ENCODE measurements at regions not wholly inside any gene's neighbourhood (a gene's known extent, or its start where the extent isn't known, plus 50 kb on each side); places are given as distances from the start of the nearest gene placed in this dataset.

DNA sequence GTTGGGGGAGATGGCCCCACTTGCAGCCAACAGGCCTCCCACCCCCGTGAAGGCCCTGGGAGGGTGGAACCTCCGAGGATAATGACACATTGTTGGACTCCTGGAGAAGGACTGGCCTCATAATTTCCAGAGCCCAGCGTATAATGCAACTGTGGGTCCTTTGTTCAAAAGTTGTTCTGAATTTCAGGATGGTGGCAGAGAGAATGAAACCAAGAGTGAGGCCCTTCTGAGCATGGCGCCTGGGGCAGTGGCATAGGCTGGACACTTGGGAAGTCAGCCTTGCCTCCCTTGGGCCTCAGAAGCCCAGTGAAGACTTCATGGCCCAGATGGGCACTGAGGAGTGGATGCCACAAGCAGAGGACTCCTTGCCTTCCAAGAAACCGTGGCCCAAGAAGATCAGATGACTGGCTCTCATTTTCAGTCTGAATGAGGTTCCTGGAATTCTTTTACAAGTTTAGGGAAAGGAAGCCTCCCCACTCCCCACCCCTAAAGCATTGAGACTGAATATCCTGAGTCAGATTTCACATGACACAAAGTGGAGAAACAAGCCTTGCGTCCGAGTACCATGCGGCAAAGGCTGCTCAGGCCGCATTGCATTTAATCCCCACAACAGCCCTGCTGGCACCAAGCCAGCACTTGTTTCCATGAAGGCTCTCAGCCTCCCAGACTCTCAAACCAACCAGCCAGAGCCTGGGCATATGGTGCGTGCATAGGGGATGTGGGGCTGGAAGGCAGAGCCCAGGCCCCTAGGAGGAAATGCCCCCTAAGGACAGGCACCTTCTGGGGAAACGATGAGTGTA lies 96.7 kb upstream of the SMIM23 start:
- no peak for DNase-seq (ENCODE audit: low spot score)

DNA sequence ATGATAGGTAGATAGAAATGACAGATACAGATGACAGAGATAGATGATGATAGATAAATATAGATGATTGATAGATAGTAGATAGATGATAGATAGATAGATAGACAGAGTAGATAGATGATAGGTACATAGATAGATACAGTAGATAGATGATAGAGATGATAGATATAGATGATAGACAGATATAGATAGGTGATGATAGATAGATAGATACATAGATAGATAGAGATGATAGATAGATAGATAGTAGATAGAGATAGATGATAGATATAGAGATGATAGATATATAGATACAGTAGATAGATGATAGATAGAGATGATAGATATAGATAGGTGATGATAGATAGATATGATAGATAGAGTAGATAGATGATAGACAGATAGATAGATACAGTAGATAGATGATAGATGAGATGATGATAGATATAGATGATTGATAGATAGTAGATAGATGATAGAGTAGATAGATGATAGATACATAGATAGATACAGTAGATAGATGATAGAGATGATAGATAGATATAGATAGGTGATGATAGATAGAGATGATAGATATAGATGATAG lies 95.7 kb upstream of the SMIM23 start:
- DNase-seq (ENCODE audit: low spot score): no peak

DNA sequence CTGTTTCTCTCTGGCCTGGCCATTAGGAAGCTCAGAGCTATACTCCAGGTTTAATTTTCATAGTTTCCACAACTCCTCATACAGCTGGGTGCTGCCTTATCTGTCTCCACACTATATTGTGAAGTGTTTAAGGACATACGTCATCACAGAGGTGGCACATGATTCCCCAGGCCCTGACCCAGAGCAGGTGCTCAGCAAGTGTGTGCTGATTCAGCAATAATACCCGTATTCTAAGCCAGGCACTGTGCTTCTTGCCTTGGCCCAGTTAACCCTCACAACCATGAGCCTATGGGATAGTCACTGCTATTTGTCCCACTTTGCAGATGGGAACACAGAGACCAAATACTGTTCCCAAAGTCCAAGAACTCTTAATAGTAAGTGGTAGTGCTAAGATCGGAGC lies 93.5 kb upstream of the SMIM23 start:
- no peak for DNase-seq (ENCODE audit: low spot score)

DNA sequence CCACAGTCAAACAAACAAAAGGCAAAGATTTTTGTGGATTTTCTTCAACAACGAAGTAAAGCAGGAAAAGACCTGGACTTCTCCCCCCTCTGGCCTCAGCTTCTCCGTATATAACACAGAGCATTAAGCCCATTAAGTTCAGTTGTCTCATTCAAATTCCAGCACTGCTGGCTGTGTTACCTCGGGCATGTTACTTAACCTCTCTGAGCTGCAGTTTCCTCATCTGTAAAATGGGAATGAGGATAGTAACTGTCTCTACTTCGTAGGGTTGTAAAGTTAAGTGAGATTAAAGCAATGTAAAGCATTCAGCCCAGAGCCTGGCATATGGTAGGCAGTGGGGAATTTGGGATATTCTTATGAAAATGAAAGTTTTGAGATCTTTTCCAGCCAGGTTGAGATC lies 92.7 kb upstream of the SMIM23 start:
- DNase-seq (ENCODE audit: low spot score): no peak

DNA sequence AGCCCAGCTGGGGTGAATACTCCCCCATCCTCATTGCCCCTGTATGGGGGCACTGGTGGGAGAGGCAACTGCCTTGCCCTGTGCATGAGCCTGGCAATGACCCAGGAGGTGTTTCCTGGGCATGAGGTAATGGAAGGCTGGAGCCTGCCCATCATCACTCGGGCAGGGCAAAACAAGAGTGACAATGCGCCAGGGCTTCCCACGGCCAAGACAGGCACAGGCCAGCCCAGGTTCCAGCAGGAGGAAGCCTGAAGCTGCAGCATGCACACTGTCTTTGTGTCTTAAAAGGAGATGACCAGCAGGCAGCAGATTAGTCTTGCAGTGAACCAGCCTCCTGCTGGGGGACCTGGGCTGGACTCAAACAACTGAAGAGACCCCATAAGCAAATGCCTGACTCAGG lies 92.2 kb upstream of the SMIM23 start:
- DNase-seq (ENCODE audit: low spot score): no peak

DNA sequence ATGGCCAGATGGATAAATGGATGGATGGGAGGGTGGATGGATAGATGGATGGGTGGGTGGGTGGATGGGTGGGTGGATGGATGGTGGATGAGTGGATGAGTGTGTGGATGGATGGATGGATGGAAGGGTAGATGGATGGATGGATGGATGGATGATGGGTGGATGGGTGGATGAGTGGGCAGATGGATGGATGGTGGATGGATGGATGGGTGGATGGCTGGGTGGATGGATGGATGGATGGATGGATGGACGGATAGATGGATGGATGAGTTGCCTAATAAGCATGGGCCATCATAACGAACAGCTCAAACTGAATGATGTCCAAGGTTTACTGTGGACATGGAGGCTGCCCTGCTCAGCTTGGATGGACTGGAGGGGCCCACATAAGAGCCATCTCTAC lies 89.8 kb upstream of the SMIM23 start:
- no peak for DNase-seq (ENCODE audit: low spot score)

DNA sequence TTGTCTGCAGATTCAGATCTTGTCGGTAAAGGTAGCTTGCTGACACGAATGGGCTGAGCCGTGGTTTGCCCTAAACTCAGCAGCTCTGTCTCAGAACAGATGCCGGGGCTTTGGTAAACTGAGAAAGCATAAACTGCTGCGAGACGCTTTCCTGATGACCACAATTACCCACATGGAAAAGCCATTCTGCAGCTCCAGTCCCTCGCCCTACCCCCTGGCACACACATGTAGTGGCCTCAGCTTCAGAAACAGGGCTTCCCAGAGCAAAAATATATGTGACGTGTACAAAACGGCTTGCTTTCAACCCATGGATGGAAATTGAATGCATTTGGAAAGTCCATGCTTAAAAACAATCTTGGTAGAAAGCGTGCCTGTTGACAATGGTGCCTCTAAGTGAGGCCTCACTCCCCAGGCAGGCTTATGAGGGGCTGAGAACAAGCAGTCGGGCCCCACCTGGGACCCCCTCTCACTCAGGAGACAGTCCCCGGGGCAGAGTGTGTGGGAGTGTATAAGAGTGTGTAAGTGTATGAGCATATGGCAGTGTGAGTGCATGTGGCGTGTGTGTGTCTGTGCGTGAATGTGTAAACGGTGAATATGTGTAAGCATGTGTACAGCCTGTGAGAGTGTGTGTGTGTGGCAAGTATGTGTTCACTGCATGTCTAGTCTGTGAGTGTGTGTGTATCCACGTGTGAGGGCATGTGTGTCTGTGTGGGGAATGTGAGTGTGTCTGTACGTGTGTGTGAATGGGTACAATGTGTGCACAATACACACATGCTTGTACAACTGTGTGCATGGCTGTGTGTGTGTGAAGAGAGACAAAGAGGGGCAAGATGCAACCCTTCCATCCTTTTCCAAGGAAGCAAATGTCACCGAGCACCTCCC lies 88.2 kb upstream of the SMIM23 start:
- DNase-seq (ENCODE audit: low spot score): no peak

DNA sequence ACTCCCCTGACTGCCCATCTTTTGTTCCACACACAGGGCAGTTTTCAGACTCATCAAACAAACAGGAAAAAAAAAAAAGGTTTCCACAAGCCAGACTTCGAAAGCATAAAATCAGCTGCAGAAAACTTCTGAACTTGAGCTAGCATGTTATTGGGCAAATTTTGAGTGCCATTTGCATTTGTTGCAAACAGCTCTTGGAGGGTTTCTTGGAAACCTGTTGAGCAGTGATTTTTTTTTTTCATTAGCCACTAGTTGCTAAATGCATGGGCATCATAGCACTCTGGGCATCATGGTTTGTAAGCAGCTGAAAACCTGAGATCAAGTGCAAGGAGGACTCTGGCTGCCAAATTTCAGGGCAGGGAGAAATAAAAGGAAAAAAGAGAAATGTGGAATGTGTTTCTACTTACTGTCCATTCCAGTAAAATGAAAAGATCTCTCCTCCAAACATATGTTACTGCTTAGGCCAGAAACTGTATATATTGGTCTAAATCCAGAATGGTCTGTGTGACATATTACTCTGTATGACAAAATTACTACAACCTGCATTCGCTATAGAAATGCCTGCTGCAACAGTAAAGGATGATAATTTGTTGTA lies 85.2 kb upstream of the SMIM23 start:
- DNase-seq (ENCODE audit: low spot score): no peak

DNA sequence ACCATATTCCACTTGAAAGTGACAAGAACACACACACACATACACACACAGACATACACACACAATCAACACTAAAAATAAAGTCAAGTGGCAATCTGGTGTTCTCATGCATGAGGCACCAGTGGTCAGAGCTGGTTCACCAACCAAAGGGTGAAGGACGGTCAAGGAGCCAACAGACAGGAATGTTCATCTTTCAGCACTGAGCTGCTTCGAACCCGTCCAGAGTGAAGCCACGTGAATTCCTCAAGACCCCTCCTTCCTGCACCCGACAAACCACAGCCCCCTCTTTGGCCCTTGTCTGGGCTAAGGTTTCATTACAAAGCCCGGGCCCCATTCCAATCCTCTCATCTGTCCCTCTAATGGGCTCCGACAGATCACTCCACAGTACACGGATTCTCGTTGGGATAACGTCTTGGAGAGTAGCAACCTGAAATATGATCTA lies 84.5 kb upstream of the SMIM23 start:
- DNase-seq (ENCODE audit: low spot score): no peak

DNA sequence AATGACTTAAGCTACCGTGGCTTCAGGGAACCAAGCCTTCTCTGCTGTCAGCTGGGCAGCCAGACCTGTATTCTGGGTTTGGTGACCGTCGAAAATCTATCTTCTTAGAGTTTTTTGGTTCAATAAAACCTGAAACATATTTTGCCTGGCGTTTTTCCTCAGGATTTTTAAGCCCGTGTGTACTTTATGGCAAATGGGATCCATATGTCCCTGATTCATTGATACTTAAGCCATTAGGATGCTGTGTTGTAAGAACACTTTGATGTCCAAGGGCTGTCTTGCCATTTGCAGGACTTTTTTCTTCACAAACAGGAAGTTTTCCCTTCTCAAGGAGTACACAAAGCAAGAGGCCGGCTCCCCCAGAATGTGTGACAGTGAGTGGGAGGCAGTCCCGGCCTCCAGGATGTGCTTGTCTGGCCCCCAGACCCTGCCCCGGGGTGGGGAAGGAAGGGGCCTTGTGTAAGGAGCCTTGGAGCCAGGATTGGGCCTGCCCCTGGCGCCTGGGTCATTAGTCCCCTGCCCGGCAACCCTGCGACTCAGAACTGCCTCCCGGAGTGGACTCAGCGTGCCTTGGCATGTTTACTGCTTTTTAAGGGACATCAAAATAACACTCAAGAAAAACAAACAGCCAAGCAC lies 83.4 kb upstream of the SMIM23 start:
- no peak for DNase-seq (ENCODE audit: low spot score)

DNA sequence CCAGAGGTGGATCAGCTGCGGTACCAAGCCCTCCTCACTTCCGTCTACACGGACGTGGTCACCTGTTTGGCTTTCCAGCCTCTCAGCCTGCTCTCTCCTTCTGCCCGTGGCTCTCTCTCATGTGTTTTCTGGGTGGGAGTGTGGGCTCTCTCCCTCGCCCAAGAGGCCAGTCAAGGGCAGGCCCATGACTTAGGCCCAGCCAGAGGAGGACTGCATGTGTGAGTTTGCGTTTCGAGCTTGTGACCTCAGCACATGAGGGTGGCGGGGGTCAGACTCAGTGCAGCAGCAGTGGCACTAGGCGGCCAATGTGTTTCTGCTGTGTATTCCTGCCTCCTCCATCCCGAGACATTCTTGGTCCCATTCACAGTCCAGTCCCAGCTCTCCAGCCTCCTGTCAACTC lies 82.5 kb upstream of the SMIM23 start:
- DNase-seq (ENCODE audit: low spot score): no peak

DNA sequence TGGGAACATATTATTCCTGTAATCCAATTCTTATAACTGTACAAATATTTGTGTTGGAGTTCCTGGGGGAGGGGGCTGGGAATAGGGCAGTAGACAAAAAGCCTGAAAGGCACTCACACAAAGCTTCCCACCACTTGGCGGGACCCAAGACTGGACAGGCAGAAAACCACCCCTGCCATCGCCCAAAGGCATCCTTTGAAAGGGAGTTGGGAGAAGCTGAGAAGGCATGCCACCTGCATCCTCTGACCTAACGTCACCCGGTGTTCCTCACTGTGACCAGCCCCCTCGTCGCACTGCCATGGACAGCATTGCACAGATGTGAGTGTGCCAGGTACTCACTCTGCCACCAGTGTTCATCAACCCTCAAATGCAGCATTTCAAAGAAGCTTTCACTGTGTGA lies 80.6 kb upstream of the SMIM23 start:
- no peak for DNase-seq (ENCODE audit: low spot score)

DNA sequence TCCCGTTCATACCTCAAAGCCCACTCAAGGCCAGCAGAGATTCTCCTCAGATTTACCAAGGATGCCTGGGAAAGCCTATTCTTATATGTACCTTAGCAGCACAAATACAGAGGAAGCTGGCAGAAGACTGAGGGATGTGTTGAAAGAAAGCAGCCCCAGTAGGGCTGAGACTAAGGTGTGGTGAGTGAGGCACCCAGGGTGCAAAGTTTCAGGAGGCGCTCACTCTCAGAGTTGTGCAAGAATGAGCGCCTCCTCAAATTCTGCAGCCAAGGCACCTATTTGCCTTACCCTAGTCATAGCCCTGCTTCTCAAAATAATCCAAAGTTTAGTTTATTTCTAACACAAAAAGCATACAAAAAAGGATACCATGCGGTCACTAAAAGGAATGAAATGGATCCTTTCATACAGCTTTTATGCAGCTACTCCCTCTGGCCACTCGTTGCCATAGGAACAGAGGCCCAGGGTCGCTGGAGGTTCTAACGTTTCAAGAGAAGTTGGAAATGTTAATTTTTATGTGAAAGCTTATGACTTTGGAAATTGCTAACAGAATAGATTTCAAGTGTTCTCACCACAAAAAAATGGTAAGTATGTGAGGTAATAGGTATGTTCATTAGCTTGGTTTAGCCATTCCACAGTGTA lies 79.7 kb upstream of the SMIM23 start:
- no peak for DNase-seq (ENCODE audit: low spot score)

DNA sequence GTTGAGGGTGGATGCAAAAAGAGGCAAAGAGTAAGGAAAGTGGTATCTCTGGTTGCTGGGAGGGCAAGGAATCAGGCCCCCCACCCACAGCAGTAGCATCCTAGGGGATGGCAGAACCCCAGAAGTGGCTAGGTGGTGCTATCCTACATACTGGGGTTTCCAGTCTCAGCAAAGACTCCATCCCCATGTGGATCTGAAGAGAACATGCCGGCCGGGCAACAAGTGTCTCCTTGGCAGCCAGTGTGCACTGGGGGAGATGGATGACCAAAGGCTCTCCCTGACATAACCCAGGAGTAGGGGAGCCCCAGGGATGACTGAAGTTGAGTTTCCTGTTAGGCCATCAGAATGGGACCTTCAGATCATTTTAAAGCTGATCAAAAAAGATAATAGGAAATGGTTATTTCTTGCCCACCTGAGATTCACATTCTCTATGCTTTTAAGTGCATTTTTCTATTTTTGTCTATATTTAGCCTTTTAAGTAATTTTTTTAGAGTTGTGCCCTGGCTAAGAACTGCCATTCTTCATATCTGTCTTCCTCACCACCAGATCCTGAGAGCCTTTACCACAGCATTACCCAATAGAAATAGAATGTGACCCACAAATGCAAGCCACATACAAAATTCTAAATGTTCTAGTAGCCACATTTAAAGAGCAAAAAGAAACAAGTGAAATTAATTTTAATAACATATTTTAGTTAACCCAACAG lies 78.7 kb upstream of the SMIM23 start:
- no peak for DNase-seq (ENCODE audit: low spot score)

DNA sequence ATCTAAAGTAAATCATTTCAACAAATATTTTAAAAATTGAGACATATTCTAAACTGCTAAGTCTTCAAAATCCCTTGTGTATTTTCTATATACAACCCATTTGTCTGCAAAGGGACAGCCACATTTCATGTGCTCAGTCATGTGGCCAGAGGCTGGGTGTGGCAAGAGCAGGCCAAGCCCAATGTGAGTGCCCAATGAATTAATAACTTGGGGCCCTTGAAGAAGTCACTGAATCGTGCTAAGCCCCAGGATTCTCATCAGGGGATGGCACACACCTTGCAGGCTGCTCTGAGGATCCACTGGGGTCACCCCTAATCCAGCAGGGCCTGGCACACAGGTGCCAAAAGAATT lies 78.2 kb upstream of the SMIM23 start:
- no peak for DNase-seq (ENCODE audit: low spot score)

DNA sequence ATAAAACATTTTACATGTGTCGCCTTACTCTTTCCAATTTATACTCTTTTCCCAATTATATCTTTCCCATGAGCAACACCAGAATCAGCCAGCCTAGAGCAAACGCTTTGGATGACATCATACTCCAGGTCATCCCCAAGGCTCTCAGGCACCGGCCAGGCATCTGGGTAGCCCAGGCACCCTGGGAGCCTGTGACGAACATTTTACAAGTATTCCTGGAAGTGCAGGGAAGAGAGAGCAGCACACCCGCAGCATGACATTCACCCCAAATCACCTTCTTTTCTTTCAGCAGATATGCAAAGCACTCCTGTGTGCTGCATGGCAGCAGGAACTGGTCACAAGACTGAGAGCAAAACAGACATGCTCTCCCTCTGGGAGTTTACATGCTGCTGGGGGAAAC lies 75.7 kb upstream of the SMIM23 start:
- no peak for DNase-seq (ENCODE audit: low spot score)

DNA sequence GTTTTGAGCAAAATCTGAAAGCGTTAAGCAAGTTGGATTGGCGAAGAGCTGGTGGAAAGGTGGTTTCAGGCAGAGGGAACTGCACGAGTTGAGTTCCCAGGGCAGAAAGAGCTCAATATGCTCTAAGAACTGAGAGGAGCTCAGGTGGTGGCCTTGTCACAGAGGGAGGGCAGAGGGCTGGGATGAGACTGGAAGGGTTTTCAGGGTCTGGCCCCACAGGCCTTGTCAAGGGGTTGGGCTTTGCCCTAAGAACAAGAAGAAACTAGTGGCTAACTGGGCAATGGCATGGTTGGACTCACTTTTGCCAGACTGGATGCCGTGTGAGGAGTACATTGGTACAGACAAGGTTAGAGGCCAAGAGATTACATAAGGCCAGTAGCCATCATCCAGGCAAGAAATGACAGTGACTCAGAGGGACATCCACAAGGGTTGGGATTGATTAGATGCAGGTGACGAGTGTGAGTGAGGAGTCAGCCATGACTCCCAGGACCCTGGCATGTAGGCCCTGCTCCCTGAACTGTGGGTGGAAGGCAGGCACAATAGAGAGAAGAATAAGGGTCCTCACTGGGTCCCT lies 75.1 kb upstream of the SMIM23 start:
- DNase-seq (ENCODE audit: low spot score): no peak

DNA sequence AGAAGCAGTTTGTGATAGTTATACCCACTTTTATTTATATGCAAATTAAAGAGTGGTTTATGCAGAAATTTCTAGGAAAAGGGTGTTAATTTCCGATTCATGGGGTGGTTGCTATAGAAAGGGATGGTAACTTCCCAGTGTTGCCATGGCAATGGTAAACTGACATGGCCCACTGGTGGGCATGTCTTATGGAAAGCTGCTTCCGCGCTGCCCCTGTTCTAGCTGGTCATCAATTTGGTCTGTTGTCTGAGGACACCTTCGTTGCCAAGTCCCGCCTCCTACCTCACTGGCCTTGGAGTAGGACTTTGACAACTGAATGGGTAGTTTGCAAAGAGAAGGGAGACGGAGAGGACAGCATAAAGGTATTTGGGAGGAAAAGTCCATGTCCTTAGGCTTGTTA lies 74.0 kb upstream of the SMIM23 start:
- DNase-seq (ENCODE audit: low spot score): no peak

DNA sequence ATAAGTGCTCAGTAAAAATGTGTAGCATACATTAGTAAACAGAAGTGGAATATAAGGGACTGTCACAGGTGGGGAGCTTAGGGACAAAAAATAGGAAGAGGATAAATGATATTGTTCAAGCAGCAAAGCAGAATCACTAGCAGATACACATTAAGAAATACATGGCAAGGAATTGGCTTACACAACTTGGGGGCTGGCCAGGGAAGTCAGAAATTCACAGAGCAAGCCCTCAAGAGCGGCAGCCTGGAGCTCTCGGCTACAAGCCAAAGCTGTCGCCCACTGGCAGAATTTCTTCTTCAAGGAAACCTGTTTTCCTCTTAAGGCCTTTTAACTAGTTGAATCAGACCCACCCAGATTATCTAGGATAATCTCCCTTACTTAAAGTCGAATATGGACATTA lies 73.0 kb upstream of the SMIM23 start:
- DNase-seq (ENCODE audit: low spot score): no peak

DNA sequence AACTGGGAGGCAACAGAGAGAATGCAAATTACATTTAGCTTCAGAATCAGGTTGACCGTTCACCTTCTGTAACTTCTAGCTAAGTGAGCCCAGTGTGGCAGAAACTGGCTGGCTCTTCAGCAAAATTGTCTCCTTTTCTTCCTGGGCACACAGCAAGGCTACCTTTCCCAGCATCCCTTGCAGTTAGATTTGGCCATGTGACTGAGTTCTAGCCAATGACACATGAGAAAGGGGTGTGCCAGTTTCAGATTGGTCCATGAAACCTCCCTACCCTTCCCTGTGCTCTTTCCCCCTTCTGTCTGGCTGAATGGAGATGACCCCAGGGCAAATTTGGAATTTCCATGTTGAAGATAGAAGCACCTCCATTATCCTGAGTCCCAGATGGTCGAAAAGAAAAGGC lies 72.5 kb upstream of the SMIM23 start:
- DNase-seq (ENCODE audit: low spot score): no peak

DNA sequence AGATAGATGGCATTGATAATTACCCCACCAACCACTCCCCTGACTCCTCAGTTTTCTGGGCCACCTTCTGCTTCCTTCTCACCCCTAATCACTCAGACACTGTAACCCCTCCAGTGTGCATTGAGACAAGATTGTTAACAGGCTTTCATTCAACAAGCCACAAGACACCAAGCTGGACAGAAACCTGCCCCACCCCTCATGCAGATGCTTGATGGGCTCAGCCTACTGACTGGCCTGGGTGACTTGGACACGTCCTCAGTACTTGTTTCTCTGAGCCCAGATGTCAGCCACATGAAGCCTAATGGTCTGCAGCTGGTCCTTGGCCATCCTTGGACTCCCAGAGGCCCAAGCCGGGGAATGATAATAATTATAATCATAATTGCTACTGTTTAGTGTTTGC lies 71.4 kb upstream of the SMIM23 start:
- DNase-seq (ENCODE audit: low spot score): no peak
